ENCODE measurements at regions not wholly inside any gene's neighbourhood (a gene's known extent, or its start where the extent isn't known, plus 50 kb on each side); places are given as distances from the start of the nearest gene placed in this dataset.
A peak's percentile ranks its signal among the peaks of the same experiment; 100 is the strongest.

- no peaks in the 10 kb centered on the region for H3K36me3 ChIP-seq (ENCODE audit: control insufficient read depth in 2 of 2, insufficient read depth in 2 of 2, low read length in 1 of 2)
- H3K9ac ChIP-seq (ENCODE audit: control insufficient read depth, insufficient read depth, low read length), result no peak overlapping the region; the same call in 1 of the 2 replicates
- SMC1A ChIA-PET (ENCODE audit: uncharacterized antibody, unreplicated experiment), result interaction anchor here (2.1 kb wide), 1 partner anchor 35 kb away, joined by 8 read pairs; no protein-coding TSS in a partner anchor
- H4K20me1 ChIP-seq (ENCODE audit: control insufficient read depth, insufficient read depth), result no peaks in the 10 kb centered on the region
- POLR2A ChIA-PET, result interaction anchor here (0.5 to 0.6 kb wide), 2 partner anchors 1150 to 1545 kb away, joined by 3 read pairs; no protein-coding TSS in a partner anchor
- no peaks in the 10 kb centered on the region for H3K79me2 ChIP-seq (ENCODE audit: control insufficient read depth, insufficient read depth, low read length)
- H3K27me3 ChIP-seq (replicated peaks in 1 of 2; ENCODE audit: control insufficient read depth in 2 of 2, insufficient read depth in 2 of 2, low read length in 1 of 2), result no peaks in the 10 kb centered on the region
- FAIRE-seq (no peak), ATAC-seq (peak; percentile 79), DNase-seq (ENCODE audit: low read depth, low spot score) (peak; percentile 53)
- H2AFZ ChIP-seq (ENCODE audit: control insufficient read depth, low read depth, low read length), result peak overlapping the region; percentile 18; the same call in 1 of the 2 replicates
- H3K4me3 ChIP-seq, result no peak overlapping the region
- peaks cover 36% of the 10 kb centered on the region for H3K4me1 ChIP-seq (ENCODE audit: control insufficient read depth, insufficient read depth, low read length)
- CTCF ChIA-PET, result interaction anchor here (1.2 to 1.8 kb wide), 2 partner anchors 21 to 76 kb away, joined by 3 to 5 read pairs; no protein-coding TSS in a partner anchor
- in situ Hi-C loops (cut with MboI), result loop anchor here (5.0 kb wide), 1 partner anchor 79 kb away; no protein-coding TSS in a partner anchor
- RAD21 ChIA-PET (ENCODE audit: unreplicated experiment), result no interaction called here
- intact Hi-C loops (cut with micrococcal nuclease; ENCODE audit: unreplicated experiment), result loop anchor here (1.0 to 5.0 kb wide), 2 partner anchors 22 to 36 kb away; no protein-coding TSS in a partner anchor
- no peak overlapping the region; the same call in 1 of the 2 replicates for H3K4me2 ChIP-seq (ENCODE audit: control insufficient read depth, insufficient read depth)
- 0% methylated on average over 1 of the region's 1 CpG for WGBS (ENCODE audit: insufficient coverage, insufficient replicate concordance, low lambda C conversion rate, missing lambda C conversion rate)
- no peaks in the 10 kb centered on the region; the same call in 1 of the 3 replicates for H3K9me3 ChIP-seq (replicated peaks; ENCODE audit: control insufficient read depth, insufficient read depth, low read length)
- peak overlapping the region; percentile 71 for H3K27ac ChIP-seq (ENCODE audit: control insufficient read depth, insufficient read depth)
- no TSS peak for BruUV-seq (replicated peaks)
- TF ChIP-seq JUNB (IDR thresholded peaks at IDR 0.05) (peak; percentile 94), ZBED1 (IDR thresholded peaks at IDR 0.05; ENCODE audit: borderline replicate concordance) (peak; percentile 52; the same call in 1 of the 2 replicates), IRF4 (IDR thresholded peaks at IDR 0.05; ENCODE audit: low read depth, low read length) (peak; percentile 78), CTCF (IDR thresholded peaks at IDR 0.05 in 2 of 3, conservative IDR thresholded peaks at IDR 0.05 in 1 of 3; ENCODE audit: control insufficient read depth in 2 of 3, extremely low read depth in 1 of 3, insufficient read depth in 1 of 3, low read depth in 3 of 3, low read length in 3 of 3) (no peak), SIX5 (IDR thresholded peaks at IDR 0.05; ENCODE audit: low read depth, low read length, severe bottlenecking) (no peak), RBBP5 (conservative IDR thresholded peaks at IDR 0.05) (no peak), ZNF274 (IDR thresholded peaks at IDR 0.05; ENCODE audit: insufficient read depth, insufficient read length) (no peak), PAX5 (IDR thresholded peaks at IDR 0.05; ENCODE audit: borderline replicate concordance, low read depth, low read length) (peak; percentile 62; the same call in 1 of the 2 replicates), ETV6 (conservative IDR thresholded peaks at IDR 0.05 in 1 of 2, IDR thresholded peaks at IDR 0.05 in 1 of 2; ENCODE audit: borderline replicate concordance in 1 of 2, low read depth in 1 of 2) (peak in 1 of 2 experiments; percentile 72; a peak in 1 of 4 replicates), SRF (IDR thresholded peaks at IDR 0.05; ENCODE audit: low read depth in 2 of 2, low read length in 2 of 2) (0 out of 4 replicates have a peak, but pooled peaks of 1 of the 2 experiments have one; percentile 33), RAD21 (IDR thresholded peaks at IDR 0.05; ENCODE audit: insufficient read depth, low read depth, low read length) (peak; percentile 6; the same call in 1 of the 2 replicates), MYC (IDR thresholded peaks at IDR 0.05; ENCODE audit: insufficient read depth, insufficient read length, insufficient replicate concordance, low read length, severe bottlenecking) (no peak), CBFB (IDR thresholded peaks at IDR 0.05; ENCODE audit: low read depth) (peak; percentile 70; the same call in 1 of the 2 replicates), NFIC (IDR thresholded peaks at IDR 0.05; ENCODE audit: low read depth, low read length) (peak; percentile 90), CREM (IDR thresholded peaks at IDR 0.05; ENCODE audit: low read depth) (peak; percentile 77; the same call in 1 of the 2 replicates), ATF2 (IDR thresholded peaks at IDR 0.05; ENCODE audit: low read length) (peak; percentile 88; the same call in 1 of the 2 replicates), IKZF2 (IDR thresholded peaks at IDR 0.05) (peak in 1 of 2 experiments; percentile 22; a peak in 2 of 4 replicates), FOXM1 (IDR thresholded peaks at IDR 0.05; ENCODE audit: low read depth, low read length) (peak; percentile 92), PML (IDR thresholded peaks at IDR 0.05; ENCODE audit: low read length) (0 out of 2 replicates have a peak, but pooled peaks have one; percentile 36)
- TF ChIP-seq, protein P1, sequence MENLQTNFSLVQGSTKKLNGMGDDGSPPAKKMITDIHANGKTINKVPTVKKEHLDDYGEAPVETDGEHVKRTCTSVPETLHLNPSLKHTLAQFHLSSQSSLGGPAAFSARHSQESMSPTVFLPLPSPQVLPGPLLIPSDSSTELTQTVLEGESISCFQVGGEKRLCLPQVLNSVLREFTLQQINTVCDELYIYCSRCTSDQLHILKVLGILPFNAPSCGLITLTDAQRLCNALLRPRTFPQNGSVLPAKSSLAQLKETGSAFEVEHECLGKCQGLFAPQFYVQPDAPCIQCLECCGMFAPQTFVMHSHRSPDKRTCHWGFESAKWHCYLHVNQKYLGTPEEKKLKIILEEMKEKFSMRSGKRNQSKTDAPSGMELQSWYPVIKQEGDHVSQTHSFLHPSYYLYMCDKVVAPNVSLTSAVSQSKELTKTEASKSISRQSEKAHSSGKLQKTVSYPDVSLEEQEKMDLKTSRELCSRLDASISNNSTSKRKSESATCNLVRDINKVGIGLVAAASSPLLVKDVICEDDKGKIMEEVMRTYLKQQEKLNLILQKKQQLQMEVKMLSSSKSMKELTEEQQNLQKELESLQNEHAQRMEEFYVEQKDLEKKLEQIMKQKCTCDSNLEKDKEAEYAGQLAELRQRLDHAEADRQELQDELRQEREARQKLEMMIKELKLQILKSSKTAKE (IDR thresholded peaks at IDR 0.05; ENCODE audit: low read depth, poor library complexity, severe bottlenecking), result peak; percentile 36
Observed at GRCh38 chr1:173333581-173333980, 126.5 kb upstream of the TNFSF4 start.

All from GM12878 (cell line).